ENCODE measurements at regions not wholly inside any gene's neighbourhood (a gene's known extent, or its start where the extent isn't known, plus 50 kb on each side); places are given as distances from the start of the nearest gene placed in this dataset.

GRCh38 chrX:99091459-99091858, 1318.6 kb downstream of the PCDH19 start:
- H3K9me3 ChIP-seq (ENCODE audit: control insufficient read depth, insufficient read depth, low read depth, low read length): no peaks in the 10 kb centered on the region
- no peak overlapping the region for H3K27ac ChIP-seq (ENCODE audit: extremely low read depth, low read depth, low read length)
- no peaks in the 10 kb centered on the region for H3K36me3 ChIP-seq (ENCODE audit: control insufficient read depth in 2 of 2, insufficient read depth in 1 of 2, low read length in 2 of 2)
- ChIA-PET POLR2A (no interaction called here), CTCF (interaction anchor here (0.8 kb wide), 1 partner anchor 21 kb away, joined by 3 read pairs; no protein-coding TSS in a partner anchor)
- peak; percentile 65; the same call in 1 of the 2 replicates for TF ChIP-seq ZNF280D (tag by site-specific recombination; IDR thresholded peaks at IDR 0.05)
- TF ChIP-seq ZNF776 (tag by site-specific recombination; IDR thresholded peaks at IDR 0.05; ENCODE audit: borderline replicate concordance): no peak
- peak; percentile 87 for TF ChIP-seq ZNF146 (tag by site-specific recombination; IDR thresholded peaks at IDR 0.05)
- no peak overlapping the region for H3K4me3 ChIP-seq (ENCODE audit: low read depth, low read length)
- no peaks in the 10 kb centered on the region for H3K4me1 ChIP-seq (ENCODE audit: control insufficient read depth, insufficient read depth, low read length)

- TF ChIP-seq ZNF658 (tag by site-specific recombination; IDR thresholded peaks at IDR 0.05) (no peak), ZNF670 (tag by site-specific recombination; IDR thresholded peaks at IDR 0.05; ENCODE audit: low read depth) (no peak), ZNF302 (tag by site-specific recombination; IDR thresholded peaks at IDR 0.05; ENCODE audit: low read depth) (no peak), ZNF202 (tag by site-specific recombination; IDR thresholded peaks at IDR 0.05; ENCODE audit: borderline replicate concordance) (no peak), WT1 (tag by site-specific recombination; IDR thresholded peaks at IDR 0.05) (no peak), ZNF747 (tag by site-specific recombination; IDR thresholded peaks at IDR 0.05) (no peak), REPIN1 (tag by site-specific recombination; IDR thresholded peaks at IDR 0.05; ENCODE audit: low read depth) (no peak), GFI1B (tag by site-specific recombination; IDR thresholded peaks at IDR 0.05) (no peak), ZNF169 (tag by site-specific recombination; IDR thresholded peaks at IDR 0.05) (no peak), ZNF513 (tag by site-specific recombination; IDR thresholded peaks at IDR 0.05) (no peak), ZNF623 (tag by site-specific recombination; IDR thresholded peaks at IDR 0.05) (no peak), ZNF571 (tag by site-specific recombination; IDR thresholded peaks at IDR 0.05) (no peak), PRDM6 (tag by site-specific recombination; IDR thresholded peaks at IDR 0.05) (no peak), ZNF311 (tag by site-specific recombination; IDR thresholded peaks at IDR 0.05; ENCODE audit: borderline replicate concordance) (no peak), ZNF692 (tag by site-specific recombination; IDR thresholded peaks at IDR 0.05) (no peak)
Measured at GRCh38 chrX:99078301-99078700, 1331.8 kb downstream of the PCDH19 start.

More at GRCh38 chrX:99078301-99078700, 1331.8 kb downstream of the PCDH19 start:
- POLR2A ChIA-PET: no interaction called here
- Histone ChIP-seq H3K36me3 (ENCODE audit: control insufficient read depth in 2 of 2, insufficient read depth in 1 of 2, low read length in 2 of 2) (no peaks in the 10 kb centered on the region), H3K4me1 (ENCODE audit: control insufficient read depth, insufficient read depth, low read length) (no peaks in the 10 kb centered on the region), H3K9me3 (ENCODE audit: control insufficient read depth, insufficient read depth, low read depth, low read length) (no peaks in the 10 kb centered on the region), H3K27ac (ENCODE audit: extremely low read depth, low read depth, low read length) (no peak overlapping the region), H3K4me3 (ENCODE audit: low read depth, low read length) (no peak overlapping the region)
- CTCF ChIA-PET: interaction anchor here (0.7 kb wide), 1 partner anchor 1506 kb away, joined by 4 read pairs; no protein-coding TSS in a partner anchor

All from HEK293 (cell line).